Coronary artery (tissue), 2 donors: ENCODE measurements at regions not wholly inside any gene's neighbourhood (a gene's known extent, or its start where the extent isn't known, plus 50 kb on each side); places are given as distances from the start of the nearest gene placed in this dataset.

Experiments used
- DNase-seq: peaks from one replicate; pipeline ENCODE4 v3.0.0-alpha.2; 2017; ENCODE audit warnings: low spot score
- H3K27ac ChIP-seq, 2 donors: fragments of 200-600 bp; sonication (generic); one replicate each; pipeline ENCODE4 v1.5.1; 2016 to 2019
- H3K4me3 ChIP-seq: fragments of 200-600 bp; sonication (generic); 2 replicates; pipeline ENCODE4 v1.5.1; 2016; ENCODE audit warnings: mild to moderate bottlenecking, moderate library complexity
- TF ChIP-seq, protein P1 (sequence below): fragments of 200-600 bp; sonication (generic); IDR thresholded peaks from one replicate; pipeline ENCODE4 v1.5.1; 2019; ENCODE audit warnings: antibody characterized with exemption

- Histone ChIP-seq H3K4me3 (no peak overlapping the region), H3K27ac (no peak overlapping the region)
- TF ChIP-seq, protein P1, sequence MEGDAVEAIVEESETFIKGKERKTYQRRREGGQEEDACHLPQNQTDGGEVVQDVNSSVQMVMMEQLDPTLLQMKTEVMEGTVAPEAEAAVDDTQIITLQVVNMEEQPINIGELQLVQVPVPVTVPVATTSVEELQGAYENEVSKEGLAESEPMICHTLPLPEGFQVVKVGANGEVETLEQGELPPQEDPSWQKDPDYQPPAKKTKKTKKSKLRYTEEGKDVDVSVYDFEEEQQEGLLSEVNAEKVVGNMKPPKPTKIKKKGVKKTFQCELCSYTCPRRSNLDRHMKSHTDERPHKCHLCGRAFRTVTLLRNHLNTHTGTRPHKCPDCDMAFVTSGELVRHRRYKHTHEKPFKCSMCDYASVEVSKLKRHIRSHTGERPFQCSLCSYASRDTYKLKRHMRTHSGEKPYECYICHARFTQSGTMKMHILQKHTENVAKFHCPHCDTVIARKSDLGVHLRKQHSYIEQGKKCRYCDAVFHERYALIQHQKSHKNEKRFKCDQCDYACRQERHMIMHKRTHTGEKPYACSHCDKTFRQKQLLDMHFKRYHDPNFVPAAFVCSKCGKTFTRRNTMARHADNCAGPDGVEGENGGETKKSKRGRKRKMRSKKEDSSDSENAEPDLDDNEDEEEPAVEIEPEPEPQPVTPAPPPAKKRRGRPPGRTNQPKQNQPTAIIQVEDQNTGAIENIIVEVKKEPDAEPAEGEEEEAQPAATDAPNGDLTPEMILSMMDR: no peak
- no peak for DNase-seq
Measured at GRCh38 chr13:103539721-103540381, 473.6 kb upstream of the SLC10A2 start.

DNA sequence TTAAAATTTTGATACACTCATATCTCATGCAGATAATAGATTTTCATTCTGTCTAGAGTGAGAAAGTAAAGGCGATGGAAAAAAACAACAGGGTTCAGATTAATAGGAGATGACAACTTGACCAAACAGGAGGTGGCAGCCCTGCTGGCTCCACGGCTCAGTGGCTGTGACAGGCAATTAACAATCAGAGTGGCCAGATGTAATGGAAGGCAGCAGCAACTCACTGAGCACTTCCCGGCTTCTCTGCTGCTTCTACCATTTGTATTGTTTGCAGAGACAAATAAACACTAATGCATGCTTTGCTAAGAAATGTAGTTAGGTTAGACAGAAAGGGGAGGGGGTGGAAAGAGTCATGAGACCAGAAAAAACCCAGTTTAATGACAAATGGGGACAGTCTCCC, 473.0 kb upstream of the SLC10A2 start:
- Histone ChIP-seq H3K4me3 (no peak overlapping the region), H3K27ac (no peak overlapping the region)
- TF ChIP-seq, protein P1: no peak
- DNase-seq: no peak

DNA sequence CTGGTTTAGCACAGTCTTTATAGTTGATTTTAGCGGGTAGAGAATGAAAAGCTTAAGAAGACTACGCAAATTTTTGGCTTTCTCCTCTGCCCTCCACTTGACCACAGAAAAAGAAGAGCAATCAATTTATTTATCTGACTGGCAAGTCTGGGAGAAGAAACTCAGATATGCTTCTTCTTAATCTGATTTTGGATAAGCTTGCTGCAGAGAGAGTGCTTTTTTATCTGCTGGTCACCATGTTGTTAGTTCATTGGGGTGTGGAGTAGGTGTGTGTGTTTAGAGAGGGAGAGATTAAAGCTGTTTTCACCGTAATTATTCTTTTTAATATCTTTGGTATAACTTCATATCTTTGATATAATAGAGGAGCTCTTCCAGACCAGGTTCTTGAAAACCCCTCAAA, 471.4 kb upstream of the SLC10A2 start:
- TF ChIP-seq, protein P1: no peak
- no peak for DNase-seq
- Histone ChIP-seq H3K4me3 (no peak overlapping the region), H3K27ac (no peak overlapping the region)

DNA sequence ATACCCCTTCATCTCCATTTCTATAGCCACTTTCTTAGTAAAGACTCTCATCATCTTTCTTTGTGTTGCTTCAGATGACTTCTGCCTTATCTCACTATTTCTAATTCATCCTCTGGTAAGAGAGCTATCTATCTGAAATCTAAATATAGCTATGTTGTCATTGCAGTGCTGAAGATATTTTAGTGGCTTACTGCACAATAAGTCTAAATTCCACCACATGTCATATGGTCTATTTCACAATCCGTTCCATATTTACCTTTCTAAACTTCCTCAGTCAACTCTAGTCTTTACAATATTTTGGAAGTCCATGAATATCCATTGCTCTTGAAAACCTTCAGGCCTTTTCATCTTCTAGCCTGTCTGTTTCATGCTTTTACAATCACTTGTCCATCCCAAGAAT, 465.1 kb upstream of the SLC10A2 start:
- no peak overlapping the region for H3K27ac ChIP-seq
- no peak for DNase-seq
- TF ChIP-seq, protein P1: no peak

GRCh38 chr13:103528437-103528836, 462.2 kb upstream of the SLC10A2 start:
- no peak for DNase-seq
- Histone ChIP-seq H3K4me3 (no peak overlapping the region), H3K27ac (no peak overlapping the region)
- TF ChIP-seq, protein P1: no peak

More for the DNA sequence above, 465.1 kb upstream of the SLC10A2 start:
- no peak overlapping the region for H3K4me3 ChIP-seq

DNA sequence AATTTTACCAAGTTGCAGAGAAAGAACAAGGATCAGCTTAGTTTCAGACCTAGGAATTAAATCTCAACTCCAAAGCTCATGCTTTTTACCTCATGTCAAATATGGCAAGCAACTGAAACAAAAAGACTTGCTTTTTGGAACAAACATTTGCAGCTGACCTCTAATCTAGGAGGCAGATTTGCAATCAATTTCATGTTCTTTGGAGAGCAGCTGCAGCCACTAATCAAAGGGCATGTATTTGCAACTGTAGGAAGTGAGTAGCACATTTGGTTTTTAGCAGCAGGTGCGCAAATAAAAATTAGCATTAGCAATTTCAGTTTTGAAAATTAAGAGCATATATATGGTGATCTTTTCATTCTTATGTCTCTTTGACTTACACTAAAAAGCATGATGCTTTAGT, 459.3 kb upstream of the SLC10A2 start:
- TF ChIP-seq, protein P1: no peak
- H3K27ac ChIP-seq: no peak overlapping the region
- no peak for DNase-seq
- H3K4me3 ChIP-seq: no peak overlapping the region

DNA sequence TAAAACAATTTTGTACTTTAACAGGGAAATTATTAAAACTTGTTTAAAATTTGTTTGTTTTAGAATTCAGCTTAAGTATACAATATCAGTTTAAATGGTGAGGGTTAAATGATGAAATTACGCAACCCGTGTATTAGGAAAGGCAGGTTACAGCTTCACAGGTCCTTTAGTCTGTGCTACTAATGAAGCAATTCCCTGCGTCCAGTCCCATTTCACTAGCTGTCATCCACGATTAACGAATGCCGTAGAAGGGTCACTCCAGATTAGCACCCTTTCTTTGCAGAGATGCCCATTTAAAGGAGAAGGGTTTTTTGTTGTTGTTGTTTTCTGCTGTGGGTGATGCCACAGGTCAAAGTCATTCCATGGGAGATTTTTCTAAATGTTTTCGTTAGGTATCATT, 457.6 kb upstream of the SLC10A2 start:
- no peak overlapping the region for H3K4me3 ChIP-seq
- H3K27ac ChIP-seq: no peak overlapping the region
- TF ChIP-seq, protein P1: no peak
- no peak for DNase-seq
